Tibial artery (tissue), 4 donors: ENCODE measurements at regions not wholly inside any gene's neighbourhood (a gene's known extent, or its start where the extent isn't known, plus 50 kb on each side); places are given as distances from the start of the nearest gene placed in this dataset.

Experiments
- DNase-seq, 2 donors: peaks; one replicate each; pipeline ENCODE4 v3.0.0-alpha.2; 2019
- H3K27ac ChIP-seq, 2 donors: fragments of 200-600 bp; sonication (generic) in 1 of 2; 1 replicate in 1 of 2; 2 replicates in 1 of 2; pipeline ENCODE4 v1.5.1; 2018 to 2019; ENCODE audit warnings: mild to moderate bottlenecking in 1 of 2
- H3K27me3 ChIP-seq, 2 donors: fragments of 200-600 bp; sonication (generic) in 1 of 2; one replicate each; pipeline versions ENCODE4 v1.5.1 to v1.6.0; 2016 to 2019
- H3K36me3 ChIP-seq, 3 donors: fragments of 200-600 bp; sonication (generic) in 2 of 3; one replicate each; pipeline ENCODE4 v1.5.1; 2016 to 2019; ENCODE audit warnings: mild to moderate bottlenecking in 2 of 3
- H3K4me1 ChIP-seq, 4 donors: fragments of 200-600 bp; sonication (generic) in 2 of 4; 1 replicate in 3 of 4; 2 replicates in 1 of 4; pipeline ENCODE4 v1.5.1; 2016 to 2019
- H3K4me3 ChIP-seq, 2 donors: fragments of 200-600 bp; sonication (generic) in 1 of 2; 1 replicate in 1 of 2; 2 replicates in 1 of 2; pipeline ENCODE4 v1.5.1; 2018 to 2019; ENCODE audit warnings: mild to moderate bottlenecking in 2 of 2
- H3K9me3 ChIP-seq, 3 donors: fragments of 200-600 bp; sonication (generic) in 1 of 3; one replicate each; pipeline ENCODE4 v1.5.1; 2016 to 2019
- CTCF ChIP-seq, 2 experiments: fragments of 200-600 bp in 1 of 2; fragments of 450-650 bp in 1 of 2; IDR thresholded peaks; one replicate each; pipeline ENCODE4 v1.5.1; 2017 to 2019; ENCODE audit warnings: antibody characterized with exemption in 2 of 2, mild to moderate bottlenecking in 1 of 2, moderate library complexity in 1 of 2
- intact Hi-C: fragments of 100-400 bp; cut with DNase I; formaldehyde crosslinking; loops from one replicate; pipeline ENCODE4 v1.15.0; 2023; ENCODE audit warnings: low total_unique reads

- no peaks in the 10 kb centered on the region for H3K36me3 ChIP-seq
- no peaks in the 10 kb centered on the region for H3K9me3 ChIP-seq
- H3K27ac ChIP-seq, result no peak overlapping the region
- DNase-seq, result no peak
- no peak overlapping the region for H3K4me3 ChIP-seq
- no peak for TF ChIP-seq CTCF (IDR thresholded peaks at IDR 0.05)
- no peaks in the 10 kb centered on the region for H3K4me1 ChIP-seq
- no peaks in the 10 kb centered on the region for H3K27me3 ChIP-seq
- intact Hi-C loops, result no loop called here
Measured at GRCh38 chr6:8830794-8831193, 395.4 kb upstream of the SLC35B3 start.

GRCh38 chr6:8829796-8830195 is 394.5 kb upstream of the SLC35B3 start:
- H3K27me3 ChIP-seq, result no peaks in the 10 kb centered on the region
- no peaks in the 10 kb centered on the region for H3K36me3 ChIP-seq
- no peak overlapping the region for H3K4me3 ChIP-seq
- intact Hi-C loops, result no loop called here
- H3K27ac ChIP-seq, result no peak overlapping the region
- no peak for DNase-seq
- TF ChIP-seq CTCF (IDR thresholded peaks at IDR 0.05), result no peak
- no peaks in the 10 kb centered on the region for H3K4me1 ChIP-seq
- H3K9me3 ChIP-seq, result no peaks in the 10 kb centered on the region

GRCh38 chr6:8829296-8829695 is 394.0 kb upstream of the SLC35B3 start:
- Histone ChIP-seq H3K27me3 (no peaks in the 10 kb centered on the region), H3K4me3 (no peak overlapping the region), H3K36me3 (no peaks in the 10 kb centered on the region), H3K4me1 (no peaks in the 10 kb centered on the region), H3K9me3 (no peaks in the 10 kb centered on the region), H3K27ac (no peak overlapping the region)
- no peak for DNase-seq
- intact Hi-C loops, result no loop called here
- no peak for TF ChIP-seq CTCF (IDR thresholded peaks at IDR 0.05)

GRCh38 chr6:8828376-8828775 is 393.0 kb upstream of the SLC35B3 start:
- Histone ChIP-seq H3K36me3 (no peaks in the 10 kb centered on the region), H3K4me3 (no peak overlapping the region), H3K27me3 (no peaks in the 10 kb centered on the region), H3K27ac (no peak overlapping the region), H3K4me1 (no peaks in the 10 kb centered on the region), H3K9me3 (no peaks in the 10 kb centered on the region)
- no peak for TF ChIP-seq CTCF (IDR thresholded peaks at IDR 0.05)
- no peak for DNase-seq
- intact Hi-C loops, result no loop called here

- DNase-seq, result no peak
- Histone ChIP-seq H3K9me3 (no peaks in the 10 kb centered on the region), H3K4me3 (no peak overlapping the region), H3K27me3 (no peaks in the 10 kb centered on the region), H3K4me1 (no peaks in the 10 kb centered on the region), H3K36me3 (no peaks in the 10 kb centered on the region), H3K27ac (no peak overlapping the region)
- no peak for TF ChIP-seq CTCF (IDR thresholded peaks at IDR 0.05)
- intact Hi-C loops, result no loop called here
Measured at GRCh38 chr6:8825726-8826125, 390.4 kb upstream of the SLC35B3 start.

- TF ChIP-seq CTCF (IDR thresholded peaks at IDR 0.05), result no peak
- DNase-seq, result no peak
- Histone ChIP-seq H3K4me1 (no peaks in the 10 kb centered on the region), H3K27ac (no peak overlapping the region), H3K27me3 (no peaks in the 10 kb centered on the region), H3K36me3 (no peaks in the 10 kb centered on the region), H3K9me3 (no peaks in the 10 kb centered on the region), H3K4me3 (no peak overlapping the region)
- intact Hi-C loops, result no loop called here
Measured at GRCh38 chr6:8821981-8822381, 386.6 kb upstream of the SLC35B3 start.
